Epithelial cell of proximal tubule (primary cell): ENCODE measurements at regions not wholly inside any gene's neighbourhood (a gene's known extent, or its start where the extent isn't known, plus 50 kb on each side); places are given as distances from the start of the nearest gene placed in this dataset.

Source experiments
- DNase-seq: peaks from one replicate; pipeline ENCODE4 v3.0.0-alpha.2; 2011; ENCODE audit warnings: low read depth
- H3K4me3 ChIP-seq: 2 replicates; pipeline ENCODE4 v1.5.1; 2011; ENCODE audit warnings: low read depth, mild to moderate bottlenecking, low read length
- CTCF ChIP-seq: conservative IDR thresholded peaks from 2 replicates; pipeline ENCODE4 v1.5.1; 2012; ENCODE audit warnings: low read depth, mild to moderate bottlenecking, low read length

GRCh38 chr20:6504179-6504578, 263.3 kb upstream of the BMP2 start:
- no peak for TF ChIP-seq CTCF
- H3K4me3 ChIP-seq, result no peak overlapping the region
- DNase-seq, result no peak

- no peak for DNase-seq
- no peak overlapping the region for H3K4me3 ChIP-seq
- no peak for TF ChIP-seq CTCF
Observed at GRCh38 chr20:6502999-6503398, 264.5 kb upstream of the BMP2 start.

GRCh38 chr20:6502219-6502618, 265.3 kb upstream of the BMP2 start:
- no peak overlapping the region for H3K4me3 ChIP-seq
- no peak for TF ChIP-seq CTCF
- no peak for DNase-seq

- no peak overlapping the region for H3K4me3 ChIP-seq
- DNase-seq, result peak; percentile 91
- no peak for TF ChIP-seq CTCF
Observed at GRCh38 chr20:6501061-6501460, 266.4 kb upstream of the BMP2 start.

GRCh38 chr20:6499566-6499965, 267.9 kb upstream of the BMP2 start:
- no peak for TF ChIP-seq CTCF
- no peak for DNase-seq
- H3K4me3 ChIP-seq, result no peak overlapping the region

- no peak for TF ChIP-seq CTCF
- DNase-seq, result no peak
- no peak overlapping the region for H3K4me3 ChIP-seq
Observed at GRCh38 chr20:6496874-6497273, 270.6 kb upstream of the BMP2 start.

GRCh38 chr20:6495907-6496306, 271.6 kb upstream of the BMP2 start:
- TF ChIP-seq CTCF, result no peak
- no peak overlapping the region for H3K4me3 ChIP-seq
- DNase-seq, result no peak
